Breast epithelium (tissue), 3 donors: ENCODE measurements at regions not wholly inside any gene's neighbourhood (a gene's known extent, or its start where the extent isn't known, plus 50 kb on each side); places are given as distances from the start of the nearest gene placed in this dataset.

Experiments used
- CTCF ChIP-seq, 3 donors: fragments of 450-650 bp; IDR thresholded peaks; one replicate each; pipeline ENCODE4 v1.5.1; 2016 to 2017; ENCODE audit warnings: antibody characterized with exemption in 3 of 3, mild to moderate bottlenecking in 3 of 3, moderate library complexity in 3 of 3
- POLR2A ChIP-seq: fragments of 450-650 bp; IDR thresholded peaks from one replicate; pipeline ENCODE4 v1.6.1; 2016; ENCODE audit warnings: antibody characterized with exemption, mild to moderate bottlenecking, moderate library complexity

DNA sequence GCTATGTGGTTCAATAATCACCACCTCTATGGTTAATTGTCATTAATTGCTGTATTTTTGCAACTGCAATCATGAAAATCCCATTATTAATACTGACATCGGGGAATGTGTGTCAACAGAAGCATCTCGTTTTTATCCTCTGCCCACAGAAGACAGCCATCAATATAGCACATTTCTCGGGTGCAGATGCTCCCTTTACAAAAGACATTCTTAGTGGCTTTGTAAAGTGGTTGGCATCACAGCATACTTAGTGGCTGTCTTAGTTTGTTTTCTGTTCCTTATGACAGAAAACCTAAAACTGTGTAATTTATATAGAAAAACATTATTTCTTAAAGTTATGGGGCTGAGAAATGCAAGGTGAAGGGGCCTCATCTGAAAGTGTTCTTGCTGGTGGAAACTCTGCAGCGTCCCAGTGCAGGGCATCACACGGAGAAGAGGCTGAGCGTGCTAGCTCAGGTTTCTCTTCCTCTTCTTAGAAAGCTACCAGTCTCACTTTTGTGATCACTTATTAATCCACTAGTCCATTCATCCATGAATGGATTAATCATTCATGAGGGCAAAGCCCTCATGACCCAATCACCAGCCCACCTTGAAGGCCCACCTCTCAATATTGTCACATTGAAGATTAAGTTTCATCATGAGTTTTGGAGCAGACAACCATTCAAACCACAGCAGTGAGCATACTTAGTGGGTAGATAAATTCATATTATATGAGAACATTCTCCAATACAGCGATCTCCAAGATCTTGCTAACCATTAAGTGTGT lies 1067.7 kb upstream of the PABPC4L start:
- TF ChIP-seq CTCF (IDR thresholded peaks at IDR 0.05) (no peak), POLR2A (no peak)
